OCI-LY1 (cell line): ENCODE measurements at regions not wholly inside any gene's neighbourhood (a gene's known extent, or its start where the extent isn't known, plus 50 kb on each side); places are given as distances from the start of the nearest gene placed in this dataset.

Experiments
- CTCF ChIP-seq: fragments of 200-600 bp; sonication (generic), shearing (Covaris generic); IDR thresholded peaks from 2 replicates; pipeline ENCODE4 v1.5.1; 2017; ENCODE audit warnings: mild to moderate bottlenecking, antibody characterized with exemption, low read length, moderate library complexity, mixed read lengths
- EZH2 ChIP-seq: fragments of 200-600 bp; sonication (generic), shearing (Covaris generic); IDR thresholded peaks from 2 replicates; pipeline ENCODE4 v1.8.0; 2017; ENCODE audit warnings: borderline replicate concordance, mixed run types, mild to moderate bottlenecking, antibody characterized with exemption, low read length, moderate library complexity, mixed read lengths

- TF ChIP-seq CTCF, result no peak
- TF ChIP-seq EZH2, result no peak
These were observed 104.3 kb downstream of the CPN2 start for GRCh38 chr3:194246709-194247349.
